Testis (tissue), 2 donors: ENCODE measurements at regions not wholly inside any gene's neighbourhood (a gene's known extent, or its start where the extent isn't known, plus 50 kb on each side); places are given as distances from the start of the nearest gene placed in this dataset.

ENCODE experiments used
- CTCF ChIP-seq, 3 experiments: fragments of 450-650 bp in 2 of 3; fragments of 200-600 bp in 1 of 3; sonication (generic) in 1 of 3; IDR thresholded peaks; one replicate each; pipeline ENCODE4 v1.5.1; 2016 to 2019; ENCODE audit warnings: antibody characterized with exemption in 3 of 3, mild to moderate bottlenecking in 2 of 3, moderate library complexity in 1 of 3
- POLR2A ChIP-seq: fragments of 450-650 bp; IDR thresholded peaks from one replicate; pipeline ENCODE4 v1.6.1; 2017; ENCODE audit warnings: antibody characterized with exemption, mild to moderate bottlenecking, moderate library complexity

GRCh38 chr13:84139561-84140158 lies 257.4 kb upstream of the SLITRK1 start:
- TF ChIP-seq CTCF (IDR thresholded peaks at IDR 0.05): no peak
- no peak for TF ChIP-seq POLR2A
